ENCODE measurements at regions not wholly inside any gene's neighbourhood (a gene's known extent, or its start where the extent isn't known, plus 50 kb on each side); places are given as distances from the start of the nearest gene placed in this dataset.

DNA sequence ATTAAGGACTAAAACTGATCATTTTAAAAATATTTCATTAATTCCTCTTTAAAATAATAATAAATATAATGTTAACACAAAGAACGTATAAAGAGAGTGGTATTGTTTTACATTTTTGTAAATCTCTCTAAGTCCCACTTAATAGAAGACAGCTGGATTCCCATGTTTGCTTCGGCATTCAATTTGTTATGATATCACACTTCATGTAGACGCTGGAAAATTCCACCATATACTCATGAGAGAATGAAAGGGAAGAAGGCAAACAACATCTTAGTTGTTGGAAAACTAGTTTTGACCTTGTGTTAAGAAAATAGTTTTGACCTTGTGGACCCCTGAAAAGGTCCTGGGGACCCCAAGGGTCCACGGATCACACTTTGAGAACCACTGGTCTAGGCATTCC lies 85.3 kb upstream of the MGMT start:
- no peak for TF ChIP-seq POLR2A (IDR thresholded peaks at IDR 0.05)
- TF ChIP-seq, protein P1, sequence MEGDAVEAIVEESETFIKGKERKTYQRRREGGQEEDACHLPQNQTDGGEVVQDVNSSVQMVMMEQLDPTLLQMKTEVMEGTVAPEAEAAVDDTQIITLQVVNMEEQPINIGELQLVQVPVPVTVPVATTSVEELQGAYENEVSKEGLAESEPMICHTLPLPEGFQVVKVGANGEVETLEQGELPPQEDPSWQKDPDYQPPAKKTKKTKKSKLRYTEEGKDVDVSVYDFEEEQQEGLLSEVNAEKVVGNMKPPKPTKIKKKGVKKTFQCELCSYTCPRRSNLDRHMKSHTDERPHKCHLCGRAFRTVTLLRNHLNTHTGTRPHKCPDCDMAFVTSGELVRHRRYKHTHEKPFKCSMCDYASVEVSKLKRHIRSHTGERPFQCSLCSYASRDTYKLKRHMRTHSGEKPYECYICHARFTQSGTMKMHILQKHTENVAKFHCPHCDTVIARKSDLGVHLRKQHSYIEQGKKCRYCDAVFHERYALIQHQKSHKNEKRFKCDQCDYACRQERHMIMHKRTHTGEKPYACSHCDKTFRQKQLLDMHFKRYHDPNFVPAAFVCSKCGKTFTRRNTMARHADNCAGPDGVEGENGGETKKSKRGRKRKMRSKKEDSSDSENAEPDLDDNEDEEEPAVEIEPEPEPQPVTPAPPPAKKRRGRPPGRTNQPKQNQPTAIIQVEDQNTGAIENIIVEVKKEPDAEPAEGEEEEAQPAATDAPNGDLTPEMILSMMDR (IDR thresholded peaks at IDR 0.05) = no peak
